ENCODE measurements at regions not wholly inside any gene's neighbourhood (a gene's known extent, or its start where the extent isn't known, plus 50 kb on each side); places are given as distances from the start of the nearest gene placed in this dataset.

DNA sequence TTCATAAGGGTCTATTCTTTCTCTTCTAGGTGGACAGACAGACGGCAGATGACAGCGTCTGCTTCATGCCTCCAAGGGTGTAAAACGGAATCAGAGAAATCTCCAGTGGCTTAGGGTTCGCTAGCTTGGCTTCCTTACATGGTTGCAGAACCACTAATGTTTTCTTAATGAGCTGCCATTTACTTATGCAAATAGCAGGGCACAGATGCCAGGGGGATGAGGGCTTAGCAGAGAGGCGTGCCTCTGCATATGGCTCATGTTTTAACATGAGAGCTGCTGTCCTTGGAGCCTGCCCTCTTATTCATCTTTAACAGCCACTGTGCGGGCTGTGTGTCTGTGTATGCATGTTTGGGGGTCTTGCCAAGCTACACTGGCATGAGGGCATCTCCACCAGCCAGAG, 119.6 kb downstream of the IER5 start:
- 64 to 72% methylated on average over 6 of the region's 6 CpGs for WGBS, 2 donors

DNA sequence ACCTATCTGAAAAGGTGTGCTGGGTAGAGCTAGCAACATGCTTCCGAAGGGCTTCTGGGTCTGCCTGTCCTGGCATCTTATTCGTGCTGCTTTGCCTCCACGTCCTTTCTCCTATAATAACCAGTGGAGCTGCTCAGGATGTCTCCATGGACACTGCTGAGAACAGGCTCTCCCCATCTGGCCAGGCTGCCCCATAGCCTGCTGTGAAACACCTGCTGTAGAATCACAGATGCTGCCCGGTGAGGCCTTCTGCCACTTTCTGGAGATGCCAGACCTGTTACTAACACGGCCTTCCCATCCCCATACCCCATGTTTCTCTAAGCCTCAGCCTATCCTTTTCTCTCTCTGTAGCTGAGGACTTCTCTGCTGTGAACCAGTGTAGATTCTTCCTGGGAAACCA, 120.5 kb downstream of the IER5 start:
- no peaks in the 10 kb centered on the region for H3K36me3 ChIP-seq
- 81 to 95% methylated on average over 5 of the region's 5 CpGs for WGBS, 2 donors

More for the DNA sequence above, 119.6 kb downstream of the IER5 start:
- Histone ChIP-seq H3K4me1 (no peaks in the 10 kb centered on the region), H3K36me3 (no peaks in the 10 kb centered on the region), H3K27ac (no peak overlapping the region), H3K4me3 (no peak overlapping the region), H3K27me3 (no peaks in the 10 kb centered on the region), H3K9me3 (no peaks in the 10 kb centered on the region)
- TF ChIP-seq POLR2A (IDR thresholded peaks at IDR 0.05) (no peak), EP300 (IDR thresholded peaks at IDR 0.05) (no peak)
- TF ChIP-seq, protein P1, sequence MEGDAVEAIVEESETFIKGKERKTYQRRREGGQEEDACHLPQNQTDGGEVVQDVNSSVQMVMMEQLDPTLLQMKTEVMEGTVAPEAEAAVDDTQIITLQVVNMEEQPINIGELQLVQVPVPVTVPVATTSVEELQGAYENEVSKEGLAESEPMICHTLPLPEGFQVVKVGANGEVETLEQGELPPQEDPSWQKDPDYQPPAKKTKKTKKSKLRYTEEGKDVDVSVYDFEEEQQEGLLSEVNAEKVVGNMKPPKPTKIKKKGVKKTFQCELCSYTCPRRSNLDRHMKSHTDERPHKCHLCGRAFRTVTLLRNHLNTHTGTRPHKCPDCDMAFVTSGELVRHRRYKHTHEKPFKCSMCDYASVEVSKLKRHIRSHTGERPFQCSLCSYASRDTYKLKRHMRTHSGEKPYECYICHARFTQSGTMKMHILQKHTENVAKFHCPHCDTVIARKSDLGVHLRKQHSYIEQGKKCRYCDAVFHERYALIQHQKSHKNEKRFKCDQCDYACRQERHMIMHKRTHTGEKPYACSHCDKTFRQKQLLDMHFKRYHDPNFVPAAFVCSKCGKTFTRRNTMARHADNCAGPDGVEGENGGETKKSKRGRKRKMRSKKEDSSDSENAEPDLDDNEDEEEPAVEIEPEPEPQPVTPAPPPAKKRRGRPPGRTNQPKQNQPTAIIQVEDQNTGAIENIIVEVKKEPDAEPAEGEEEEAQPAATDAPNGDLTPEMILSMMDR (IDR thresholded peaks at IDR 0.05), result no peak
- DNase-seq (ENCODE audit: low spot score in 2 of 2), result no peak

DNA sequence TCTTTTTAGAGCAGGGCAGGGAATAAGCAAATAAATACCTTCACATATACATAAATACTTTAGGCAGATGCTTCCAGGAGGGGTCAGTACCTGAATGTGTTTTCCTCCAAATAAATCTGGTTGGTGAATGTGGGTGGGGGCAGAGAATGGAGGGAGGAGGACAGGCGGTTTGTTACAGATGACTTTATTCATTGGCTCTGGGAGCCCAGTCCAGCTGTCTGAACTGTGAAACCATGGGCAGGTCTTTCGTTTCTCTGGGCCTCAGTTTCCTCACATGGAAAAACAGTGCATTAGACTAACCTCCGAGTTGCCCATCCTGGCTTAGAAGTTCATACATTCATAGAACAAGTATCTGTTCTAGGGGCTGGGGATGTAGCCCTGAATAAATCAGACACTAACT, 124.6 kb downstream of the IER5 start:
- Histone ChIP-seq H3K27me3 (no peaks in the 10 kb centered on the region), H3K27ac (no peak overlapping the region), H3K4me1 (no peaks in the 10 kb centered on the region), H3K36me3 (no peaks in the 10 kb centered on the region), H3K4me3 (no peak overlapping the region), H3K9me3 (peaks cover 0 to 8% (median 0%) of the 10 kb centered on the region in 4 donors)
- WGBS, 2 donors, result 60 to 73% methylated on average over 3 of the region's 3 CpGs
- no peak for TF ChIP-seq POLR2A (IDR thresholded peaks at IDR 0.05)
- TF ChIP-seq, protein P1 (IDR thresholded peaks at IDR 0.05), result no peak
- TF ChIP-seq EP300 (IDR thresholded peaks at IDR 0.05), result no peak
- DNase-seq (ENCODE audit: low spot score in 2 of 2), result no peak

More for the DNA sequence above, 120.5 kb downstream of the IER5 start:
- H3K4me3 ChIP-seq, result no peak overlapping the region
- TF ChIP-seq EP300 (IDR thresholded peaks at IDR 0.05), result no peak
- TF ChIP-seq, protein P1 (IDR thresholded peaks at IDR 0.05), result no peak
- TF ChIP-seq POLR2A (IDR thresholded peaks at IDR 0.05), result no peak
- H3K9me3 ChIP-seq, result no peaks in the 10 kb centered on the region
- no peaks in the 10 kb centered on the region for H3K4me1 ChIP-seq
- no peak overlapping the region for H3K27ac ChIP-seq
- H3K27me3 ChIP-seq, result no peaks in the 10 kb centered on the region
- no peak for DNase-seq (ENCODE audit: low spot score in 2 of 2)

- no peak for DNase-seq (ENCODE audit: low spot score in 2 of 2)
- WGBS, 2 donors, result 24 to 26% methylated on average over 2 to 3 of the region's 3 CpGs
- H3K27me3 ChIP-seq, result no peaks in the 10 kb centered on the region
- H3K4me3 ChIP-seq, result no peak overlapping the region
- H3K4me1 ChIP-seq, result no peaks in the 10 kb centered on the region
- H3K27ac ChIP-seq, result no peak overlapping the region
- no peak for TF ChIP-seq EP300 (IDR thresholded peaks at IDR 0.05)
- TF ChIP-seq POLR2A (IDR thresholded peaks at IDR 0.05), result no peak
- TF ChIP-seq, protein P1 (IDR thresholded peaks at IDR 0.05), result no peak
- no peaks in the 10 kb centered on the region for H3K36me3 ChIP-seq
- H3K9me3 ChIP-seq, result peaks cover 0 to 8% (median 0%) of the 10 kb centered on the region in 4 donors
Observed at GRCh38 chr1:181216591-181216994, 128.1 kb downstream of the IER5 start.

DNA sequence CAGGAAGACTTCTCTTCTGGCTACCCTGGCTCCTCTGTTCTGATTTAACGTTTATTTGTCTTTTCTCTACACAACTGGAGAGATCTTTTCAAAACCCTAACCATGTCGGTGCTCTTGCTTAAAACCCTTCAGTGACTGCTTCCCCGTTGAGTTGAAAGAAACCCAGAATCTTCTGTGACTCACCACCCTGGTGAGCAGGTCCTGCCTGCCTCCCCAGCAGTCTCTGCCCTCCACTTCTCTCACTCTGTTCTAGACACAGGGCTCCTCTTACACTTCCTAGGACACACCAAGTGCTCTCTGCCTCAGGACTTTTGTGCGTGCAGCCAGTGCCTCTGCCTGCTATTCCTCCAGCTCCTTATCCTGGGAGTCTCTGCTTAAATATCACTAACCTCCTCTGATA, 131.4 kb downstream of the IER5 start:
- H3K9me3 ChIP-seq, result peaks cover 0 to 16% (median 0%) of the 10 kb centered on the region in 4 donors
- 85 to 86% methylated on average over 4 of the region's 4 CpGs for WGBS, 2 donors
- no peaks in the 10 kb centered on the region for H3K4me1 ChIP-seq
- H3K36me3 ChIP-seq, result no peaks in the 10 kb centered on the region
- H3K27me3 ChIP-seq, result no peaks in the 10 kb centered on the region
- DNase-seq (ENCODE audit: low spot score in 2 of 2), result no peak
- H3K4me3 ChIP-seq, result no peak overlapping the region
- no peak overlapping the region for H3K27ac ChIP-seq
- no peak for TF ChIP-seq POLR2A (IDR thresholded peaks at IDR 0.05)
- TF ChIP-seq, protein P1 (IDR thresholded peaks at IDR 0.05), result no peak
- no peak for TF ChIP-seq EP300 (IDR thresholded peaks at IDR 0.05)

Measured in tibial nerve (tissue), 4 donors.